Liver (tissue), 8 donors: ENCODE measurements at regions not wholly inside any gene's neighbourhood (a gene's known extent, or its start where the extent isn't known, plus 50 kb on each side); places are given as distances from the start of the nearest gene placed in this dataset.

Experiments
- DNase-seq: peaks from one replicate; pipeline ENCODE4 v3.0.0-alpha.2; 2017; ENCODE audit warnings: low spot score
- H3K27ac ChIP-seq, 2 donors: one replicate each; pipeline ENCODE4 v1.7.0; 2013; ENCODE audit warnings: inconsistent platforms in 2 of 2, low read length in 2 of 2, control low read depth in 1 of 2, low read depth in 1 of 2, mild to moderate bottlenecking in 1 of 2
- H3K27me3 ChIP-seq, 4 donors: one replicate each; pipeline versions ENCODE4 v1.6.1 to v1.7.0; 2013; ENCODE audit warnings: low read length in 3 of 4, inconsistent platforms in 1 of 4, mild to moderate bottlenecking in 1 of 4, moderate library complexity in 1 of 4; ENCODE audit not compliant: control insufficient read depth in 4 of 4, insufficient read depth in 4 of 4
- H3K36me3 ChIP-seq, 4 donors: one replicate each; pipeline versions ENCODE4 v1.6.1 to v1.7.0; 2013; ENCODE audit warnings: low read length in 3 of 4, mild to moderate bottlenecking in 3 of 4, low read depth in 1 of 4, moderate library complexity in 1 of 4; ENCODE audit not compliant: control insufficient read depth in 4 of 4, insufficient read depth in 3 of 4
- H3K4me1 ChIP-seq, 4 donors: one replicate each; pipeline versions ENCODE4 v1.6.1 to v1.7.0; 2013; ENCODE audit warnings: low read length in 3 of 4, mild to moderate bottlenecking in 3 of 4, moderate library complexity in 1 of 4; ENCODE audit not compliant: control insufficient read depth in 4 of 4, insufficient read depth in 4 of 4
- H3K4me3 ChIP-seq, 3 donors: one replicate each; pipeline versions ENCODE4 v1.6.1 to v1.7.0; 2013; ENCODE audit warnings: low read length in 3 of 3, control low read depth in 1 of 3, low read depth in 1 of 3, mild to moderate bottlenecking in 1 of 3
- H3K9ac ChIP-seq, 2 donors: one replicate each; pipeline ENCODE4 v1.7.0; 2013; ENCODE audit warnings: low read length in 2 of 2, mild to moderate bottlenecking in 2 of 2, moderate library complexity in 2 of 2, control low read depth in 1 of 2, low read depth in 1 of 2
- H3K9me3 ChIP-seq, 4 donors: one replicate each; pipeline versions ENCODE4 v1.6.1 to v1.7.0; 2013; ENCODE audit warnings: low read length in 3 of 4; ENCODE audit not compliant: control insufficient read depth in 4 of 4
- EGR1 ChIP-seq, 2 donors: IDR thresholded peaks; 2 replicates each; pipeline ENCODE4 v1.6.1; 2016 to 2018; ENCODE audit warnings: antibody characterized with exemption in 2 of 2, low read depth in 2 of 2
- FOXA1 ChIP-seq: IDR thresholded peaks from 2 replicates; pipeline ENCODE4 v1.6.1; 2016; ENCODE audit warnings: antibody characterized with exemption
- FOXA2 ChIP-seq: IDR thresholded peaks from 2 replicates; pipeline ENCODE4 v1.6.1; 2016; ENCODE audit warnings: antibody characterized with exemption
- GABPA ChIP-seq, 2 donors: IDR thresholded peaks in 1 of 2; conservative IDR thresholded peaks in 1 of 2; 2 replicates each; pipeline ENCODE4 v1.6.1; 2016; ENCODE audit warnings: antibody characterized with exemption in 2 of 2, mild to moderate bottlenecking in 1 of 2, moderate library complexity in 1 of 2
- HNF4A ChIP-seq, 2 donors: conservative IDR thresholded peaks; 2 replicates each; pipeline ENCODE4 v1.6.1; 2016; ENCODE audit warnings: antibody characterized with exemption in 2 of 2, mild to moderate bottlenecking in 2 of 2
- HNF4G ChIP-seq: IDR thresholded peaks from 2 replicates; pipeline ENCODE4 v1.6.1; 2016; ENCODE audit warnings: antibody characterized with exemption
- JUND ChIP-seq, 2 donors: IDR thresholded peaks; 2 replicates each; pipeline ENCODE4 v1.6.1; 2016; ENCODE audit warnings: antibody characterized with exemption in 2 of 2
- NR2F2 ChIP-seq: IDR thresholded peaks from 2 replicates; pipeline ENCODE4 v1.6.1; 2016; ENCODE audit warnings: antibody characterized with exemption
- RAD21 ChIP-seq, 2 donors: IDR thresholded peaks; 2 replicates each; pipeline ENCODE4 v1.6.1; 2016; ENCODE audit warnings: antibody characterized with exemption in 2 of 2, mild to moderate bottlenecking in 2 of 2
- RXRA ChIP-seq, 2 donors: IDR thresholded peaks; 2 replicates each; pipeline ENCODE4 v1.6.1; 2017 to 2018; ENCODE audit warnings: antibody characterized with exemption in 2 of 2, mild to moderate bottlenecking in 1 of 2
- SP1 ChIP-seq: IDR thresholded peaks from 2 replicates; pipeline ENCODE4 v1.6.1; 2018; ENCODE audit warnings: antibody characterized with exemption, mild to moderate bottlenecking
- TAF1 ChIP-seq: conservative IDR thresholded peaks from 2 replicates; pipeline ENCODE4 v1.6.1; 2016; ENCODE audit warnings: antibody characterized with exemption, mild to moderate bottlenecking
- YY1 ChIP-seq: IDR thresholded peaks from 2 replicates; pipeline ENCODE4 v1.6.1; 2016; ENCODE audit warnings: antibody characterized with exemption, mild to moderate bottlenecking
- WGBS: extraction: QIAGEN DNeasy Blood & Tissue Kit; methylation state at CpG from one replicate; pipeline ENCODE4 v1.1.7; 2013; 5-methylcytosine and 5-hydroxymethylcytosine counted together
- TF ChIP-seq, protein P1 (sequence below): IDR thresholded peaks from 2 replicates; pipeline ENCODE4 v1.6.1; 2016; ENCODE audit warnings: antibody characterized with exemption, mild to moderate bottlenecking
- TF ChIP-seq, protein P2 (sequence below): IDR thresholded peaks from 2 replicates; pipeline ENCODE4 v1.6.1; 2016; ENCODE audit warnings: antibody characterized with exemption
- TF ChIP-seq, protein P3 (sequence below): IDR thresholded peaks from 2 replicates; pipeline ENCODE4 v1.6.1; 2016; ENCODE audit warnings: antibody characterized with exemption
- TF ChIP-seq, protein P4 (sequence below): IDR thresholded peaks from 2 replicates; pipeline ENCODE4 v1.6.1; 2016; ENCODE audit warnings: antibody characterized with exemption
- TF ChIP-seq, protein P5 (sequence below): fragments of 150-350 bp; IDR thresholded peaks from 2 replicates; pipeline ENCODE4 v1.5.1; 2017; ENCODE audit warnings: improper control_type of control experiment, low read depth, low read length; ENCODE audit not compliant: missing input control
- donor health status: healthy.
- donor health status: healthy.
- donor health status: healthy.
- donor health status: healthy.
- donor health status: healthy.

DNA sequence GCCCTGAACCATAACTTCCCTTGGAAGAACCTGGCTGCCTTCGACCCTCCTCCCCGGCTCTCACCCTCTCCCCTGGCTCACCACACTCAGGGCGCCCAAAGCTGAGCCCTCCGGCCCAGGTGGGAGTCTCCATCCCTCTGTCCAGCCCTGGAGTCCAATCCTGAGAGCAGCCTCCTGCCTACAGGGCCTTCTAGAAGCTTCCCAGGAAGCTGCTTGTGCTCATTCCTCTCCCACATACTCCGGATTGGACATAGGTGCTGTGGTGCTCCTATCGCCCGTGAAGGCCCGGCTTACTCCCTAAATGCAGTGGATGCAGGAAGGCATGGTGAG is 1332.0 kb downstream of the BRD1 start:
- H3K4me1 ChIP-seq, result no peaks in the 10 kb centered on the region
- no peak for DNase-seq
- H3K9me3 ChIP-seq, result no peaks in the 10 kb centered on the region
- WGBS, result 82% methylated on average over 8 of the region's 8 CpGs
- no peak overlapping the region for H3K4me3 ChIP-seq
- no peak overlapping the region for H3K9ac ChIP-seq
- no peak overlapping the region for H3K27ac ChIP-seq
- H3K27me3 ChIP-seq, result peaks cover 2 to 8% (median 6%) of the 10 kb centered on the region in 4 donors
- no peak for TF ChIP-seq NR2F2
- no peaks in the 10 kb centered on the region for H3K36me3 ChIP-seq

DNA sequence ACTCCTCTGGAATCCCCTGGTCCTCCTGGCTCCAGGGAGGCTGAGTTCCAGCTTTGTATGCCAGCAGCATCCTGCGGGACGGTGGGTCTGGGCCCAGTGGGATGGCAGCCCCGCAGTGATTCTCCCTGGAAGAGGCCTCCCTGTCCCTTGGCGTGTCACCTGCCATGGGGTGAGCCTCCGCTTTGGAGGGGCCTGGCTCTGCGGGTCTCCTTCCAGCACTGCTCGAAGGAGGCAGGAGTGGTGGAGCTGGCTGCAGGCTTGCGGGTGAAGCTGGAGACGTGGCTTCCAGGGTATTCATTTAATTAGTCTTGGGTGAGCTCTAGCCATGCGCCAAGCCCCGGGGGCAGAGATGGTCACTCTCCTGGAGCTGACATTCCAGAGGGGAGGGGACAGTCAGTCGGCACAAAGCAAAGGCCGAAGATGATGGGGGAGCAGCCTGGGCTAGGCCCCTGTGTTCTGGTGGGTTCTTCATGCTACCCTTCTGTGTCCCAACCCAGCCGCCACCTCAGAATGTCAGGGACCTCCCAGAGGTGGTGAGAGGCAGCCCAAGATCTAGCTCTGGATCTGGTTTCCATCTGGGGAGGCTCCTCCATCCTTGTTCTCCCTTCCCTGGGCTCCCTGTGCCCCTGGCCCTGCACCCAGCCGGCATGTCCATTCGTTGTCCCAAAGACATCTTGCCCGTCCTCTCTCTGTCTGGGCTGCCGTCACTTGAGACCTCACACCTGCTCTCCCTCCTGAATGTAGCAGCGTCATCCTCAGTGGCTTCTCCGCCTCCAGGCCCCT is 1332.5 kb downstream of the BRD1 start:
- H3K36me3 ChIP-seq, result no peaks in the 10 kb centered on the region
- peaks cover 2 to 12% (median 8%) of the 10 kb centered on the region in 4 donors for H3K27me3 ChIP-seq
- peaks cover 0 to under 1% (median 0%) of the 10 kb centered on the region in 4 donors for H3K4me1 ChIP-seq
- H3K4me3 ChIP-seq, result no peak overlapping the region
- H3K9ac ChIP-seq, result no peak overlapping the region
- DNase-seq, result no peak
- TF ChIP-seq TAF1 (no peak), RXRA (IDR thresholded peaks at IDR 0.05) (no peak), JUND (IDR thresholded peaks at IDR 0.05) (no peak), GABPA (IDR thresholded peaks at IDR 0.05 in 1 of 2, conservative IDR thresholded peaks at IDR 0.05 in 1 of 2) (no peak), EGR1 (IDR thresholded peaks at IDR 0.05; ENCODE audit: low read depth in 2 of 2) (no peak), FOXA1 (no peak), FOXA2 (no peak), NR2F2 (no peak), HNF4A (conservative IDR thresholded peaks at IDR 0.05) (no peak), SP1 (no peak), HNF4G (no peak), YY1 (no peak), RAD21 (IDR thresholded peaks at IDR 0.05) (no peak)
- TF ChIP-seq, protein P1, sequence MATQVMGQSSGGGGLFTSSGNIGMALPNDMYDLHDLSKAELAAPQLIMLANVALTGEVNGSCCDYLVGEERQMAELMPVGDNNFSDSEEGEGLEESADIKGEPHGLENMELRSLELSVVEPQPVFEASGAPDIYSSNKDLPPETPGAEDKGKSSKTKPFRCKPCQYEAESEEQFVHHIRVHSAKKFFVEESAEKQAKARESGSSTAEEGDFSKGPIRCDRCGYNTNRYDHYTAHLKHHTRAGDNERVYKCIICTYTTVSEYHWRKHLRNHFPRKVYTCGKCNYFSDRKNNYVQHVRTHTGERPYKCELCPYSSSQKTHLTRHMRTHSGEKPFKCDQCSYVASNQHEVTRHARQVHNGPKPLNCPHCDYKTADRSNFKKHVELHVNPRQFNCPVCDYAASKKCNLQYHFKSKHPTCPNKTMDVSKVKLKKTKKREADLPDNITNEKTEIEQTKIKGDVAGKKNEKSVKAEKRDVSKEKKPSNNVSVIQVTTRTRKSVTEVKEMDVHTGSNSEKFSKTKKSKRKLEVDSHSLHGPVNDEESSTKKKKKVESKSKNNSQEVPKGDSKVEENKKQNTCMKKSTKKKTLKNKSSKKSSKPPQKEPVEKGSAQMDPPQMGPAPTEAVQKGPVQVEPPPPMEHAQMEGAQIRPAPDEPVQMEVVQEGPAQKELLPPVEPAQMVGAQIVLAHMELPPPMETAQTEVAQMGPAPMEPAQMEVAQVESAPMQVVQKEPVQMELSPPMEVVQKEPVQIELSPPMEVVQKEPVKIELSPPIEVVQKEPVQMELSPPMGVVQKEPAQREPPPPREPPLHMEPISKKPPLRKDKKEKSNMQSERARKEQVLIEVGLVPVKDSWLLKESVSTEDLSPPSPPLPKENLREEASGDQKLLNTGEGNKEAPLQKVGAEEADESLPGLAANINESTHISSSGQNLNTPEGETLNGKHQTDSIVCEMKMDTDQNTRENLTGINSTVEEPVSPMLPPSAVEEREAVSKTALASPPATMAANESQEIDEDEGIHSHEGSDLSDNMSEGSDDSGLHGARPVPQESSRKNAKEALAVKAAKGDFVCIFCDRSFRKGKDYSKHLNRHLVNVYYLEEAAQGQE, result no peak
- TF ChIP-seq, protein P2, sequence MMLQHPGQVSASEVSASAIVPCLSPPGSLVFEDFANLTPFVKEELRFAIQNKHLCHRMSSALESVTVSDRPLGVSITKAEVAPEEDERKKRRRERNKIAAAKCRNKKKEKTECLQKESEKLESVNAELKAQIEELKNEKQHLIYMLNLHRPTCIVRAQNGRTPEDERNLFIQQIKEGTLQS, result no peak
- TF ChIP-seq, protein P3, sequence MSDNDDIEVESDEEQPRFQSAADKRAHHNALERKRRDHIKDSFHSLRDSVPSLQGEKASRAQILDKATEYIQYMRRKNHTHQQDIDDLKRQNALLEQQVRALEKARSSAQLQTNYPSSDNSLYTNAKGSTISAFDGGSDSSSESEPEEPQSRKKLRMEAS, result no peak
- TF ChIP-seq, protein P4, sequence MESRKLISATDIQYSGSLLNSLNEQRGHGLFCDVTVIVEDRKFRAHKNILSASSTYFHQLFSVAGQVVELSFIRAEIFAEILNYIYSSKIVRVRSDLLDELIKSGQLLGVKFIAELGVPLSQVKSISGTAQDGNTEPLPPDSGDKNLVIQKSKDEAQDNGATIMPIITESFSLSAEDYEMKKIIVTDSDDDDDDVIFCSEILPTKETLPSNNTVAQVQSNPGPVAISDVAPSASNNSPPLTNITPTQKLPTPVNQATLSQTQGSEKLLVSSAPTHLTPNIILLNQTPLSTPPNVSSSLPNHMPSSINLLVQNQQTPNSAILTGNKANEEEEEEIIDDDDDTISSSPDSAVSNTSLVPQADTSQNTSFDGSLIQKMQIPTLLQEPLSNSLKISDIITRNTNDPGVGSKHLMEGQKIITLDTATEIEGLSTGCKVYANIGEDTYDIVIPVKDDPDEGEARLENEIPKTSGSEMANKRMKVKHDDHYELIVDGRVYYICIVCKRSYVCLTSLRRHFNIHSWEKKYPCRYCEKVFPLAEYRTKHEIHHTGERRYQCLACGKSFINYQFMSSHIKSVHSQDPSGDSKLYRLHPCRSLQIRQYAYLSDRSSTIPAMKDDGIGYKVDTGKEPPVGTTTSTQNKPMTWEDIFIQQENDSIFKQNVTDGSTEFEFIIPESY, result no peak
- TF ChIP-seq, protein P5, sequence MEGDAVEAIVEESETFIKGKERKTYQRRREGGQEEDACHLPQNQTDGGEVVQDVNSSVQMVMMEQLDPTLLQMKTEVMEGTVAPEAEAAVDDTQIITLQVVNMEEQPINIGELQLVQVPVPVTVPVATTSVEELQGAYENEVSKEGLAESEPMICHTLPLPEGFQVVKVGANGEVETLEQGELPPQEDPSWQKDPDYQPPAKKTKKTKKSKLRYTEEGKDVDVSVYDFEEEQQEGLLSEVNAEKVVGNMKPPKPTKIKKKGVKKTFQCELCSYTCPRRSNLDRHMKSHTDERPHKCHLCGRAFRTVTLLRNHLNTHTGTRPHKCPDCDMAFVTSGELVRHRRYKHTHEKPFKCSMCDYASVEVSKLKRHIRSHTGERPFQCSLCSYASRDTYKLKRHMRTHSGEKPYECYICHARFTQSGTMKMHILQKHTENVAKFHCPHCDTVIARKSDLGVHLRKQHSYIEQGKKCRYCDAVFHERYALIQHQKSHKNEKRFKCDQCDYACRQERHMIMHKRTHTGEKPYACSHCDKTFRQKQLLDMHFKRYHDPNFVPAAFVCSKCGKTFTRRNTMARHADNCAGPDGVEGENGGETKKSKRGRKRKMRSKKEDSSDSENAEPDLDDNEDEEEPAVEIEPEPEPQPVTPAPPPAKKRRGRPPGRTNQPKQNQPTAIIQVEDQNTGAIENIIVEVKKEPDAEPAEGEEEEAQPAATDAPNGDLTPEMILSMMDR, result no peak
- no peak overlapping the region for H3K27ac ChIP-seq
- H3K9me3 ChIP-seq, result no peaks in the 10 kb centered on the region
- WGBS, result 74% methylated on average over 20 of the region's 20 CpGs
